ENCODE measurements at regions not wholly inside any gene's neighbourhood (a gene's known extent, or its start where the extent isn't known, plus 50 kb on each side); places are given as distances from the start of the nearest gene placed in this dataset.

GRCh38 chr4:189355590-189355989 is 585.1 kb upstream of the FRG1 start:
- TF ChIP-seq CTCF (IDR thresholded peaks at IDR 0.05) (no peak), POLR2A (IDR thresholded peaks at IDR 0.05) (no peak)

Data from lower leg skin (tissue), 3 donors.